Mucosa of descending colon (tissue), 3 donors: ENCODE measurements at regions not wholly inside any gene's neighbourhood (a gene's known extent, or its start where the extent isn't known, plus 50 kb on each side); places are given as distances from the start of the nearest gene placed in this dataset.

Experiments used
- ATAC-seq: fragments of 200-7000 bp; cut with Tn5 transposase; one replicate; pipeline ENCODE4 v1.9.1; 2020; ENCODE audit warnings: mild to moderate bottlenecking, moderate library complexity
- DNase-seq, 3 donors: peaks; one replicate each; pipeline ENCODE4 v3.0.0-alpha.2; 2020
- H3K36me3 ChIP-seq: fragments of 200-600 bp; one replicate; pipeline ENCODE4 v1.8.0; 2021; ENCODE audit warnings: low read depth, mild to moderate bottlenecking
- H3K4me1 ChIP-seq: fragments of 200-600 bp; one replicate; pipeline ENCODE4 v1.8.0; 2021; ENCODE audit warnings: low read depth, mild to moderate bottlenecking
- H3K4me3 ChIP-seq: fragments of 200-600 bp; one replicate; pipeline ENCODE4 v1.8.0; 2021; ENCODE audit warnings: mild to moderate bottlenecking
- H3K9me3 ChIP-seq: fragments of 200-600 bp; one replicate; pipeline ENCODE4 v1.8.0; 2021; ENCODE audit warnings: mild to moderate bottlenecking
- intact Hi-C, 2 donors: fragments of 100-400 bp; cut with DNase I in 1 of 2; cut with micrococcal nuclease in 1 of 2; formaldehyde crosslinking; loops; one replicate each; pipeline versions ENCODE4 v1.11.0 to v1.11.1; 2022; cut with DNase I, micrococcal nuclease
- TF ChIP-seq, protein P1 (sequence below): fragments of 200-600 bp; IDR thresholded peaks from one replicate; pipeline ENCODE4 v1.8.0; 2022; ENCODE audit warnings: antibody characterized with exemption, mild to moderate bottlenecking
- donor health status: DM: no; HTN: no; CAD: no; lungs with moderate emphysema.
- donor health status: DM: no; HTN: no; CAD: no.
- donor health status: DM: no; HTN: yes; CAD: no.

DNA sequence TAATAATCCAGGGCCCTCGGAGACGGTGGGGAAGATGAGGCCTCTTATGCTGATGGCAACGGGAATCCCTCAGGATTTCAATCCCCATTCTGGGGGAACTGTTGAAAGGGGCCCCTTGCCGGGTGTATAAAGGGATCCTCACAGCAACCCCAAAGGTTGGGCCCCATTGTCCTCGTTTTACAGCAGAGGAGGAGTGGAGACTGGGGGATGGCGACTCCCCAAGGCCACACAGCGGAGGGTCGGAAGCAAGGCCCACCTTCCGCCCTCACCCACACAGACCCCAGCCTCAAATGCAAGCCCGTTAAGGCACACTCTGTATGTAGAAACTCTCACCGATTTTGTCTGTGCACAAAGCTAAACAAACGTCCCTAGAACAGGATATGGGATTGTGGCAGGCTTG is 327.9 kb upstream of the DIO3 start:
- ATAC-seq: no peak
- Histone ChIP-seq H3K4me3 (no peak overlapping the region), H3K4me1 (no peaks in the 10 kb centered on the region), H3K36me3 (no peaks in the 10 kb centered on the region), H3K9me3 (no peaks in the 10 kb centered on the region)
- DNase-seq: no peak
- intact Hi-C loops: no loop called here
- TF ChIP-seq, protein P1, sequence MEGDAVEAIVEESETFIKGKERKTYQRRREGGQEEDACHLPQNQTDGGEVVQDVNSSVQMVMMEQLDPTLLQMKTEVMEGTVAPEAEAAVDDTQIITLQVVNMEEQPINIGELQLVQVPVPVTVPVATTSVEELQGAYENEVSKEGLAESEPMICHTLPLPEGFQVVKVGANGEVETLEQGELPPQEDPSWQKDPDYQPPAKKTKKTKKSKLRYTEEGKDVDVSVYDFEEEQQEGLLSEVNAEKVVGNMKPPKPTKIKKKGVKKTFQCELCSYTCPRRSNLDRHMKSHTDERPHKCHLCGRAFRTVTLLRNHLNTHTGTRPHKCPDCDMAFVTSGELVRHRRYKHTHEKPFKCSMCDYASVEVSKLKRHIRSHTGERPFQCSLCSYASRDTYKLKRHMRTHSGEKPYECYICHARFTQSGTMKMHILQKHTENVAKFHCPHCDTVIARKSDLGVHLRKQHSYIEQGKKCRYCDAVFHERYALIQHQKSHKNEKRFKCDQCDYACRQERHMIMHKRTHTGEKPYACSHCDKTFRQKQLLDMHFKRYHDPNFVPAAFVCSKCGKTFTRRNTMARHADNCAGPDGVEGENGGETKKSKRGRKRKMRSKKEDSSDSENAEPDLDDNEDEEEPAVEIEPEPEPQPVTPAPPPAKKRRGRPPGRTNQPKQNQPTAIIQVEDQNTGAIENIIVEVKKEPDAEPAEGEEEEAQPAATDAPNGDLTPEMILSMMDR: no peak

GRCh38 chr14:101233808-101234207 is 327.5 kb upstream of the DIO3 start:
- Histone ChIP-seq H3K4me3 (no peak overlapping the region), H3K36me3 (no peaks in the 10 kb centered on the region), H3K4me1 (no peaks in the 10 kb centered on the region), H3K9me3 (no peaks in the 10 kb centered on the region)
- DNase-seq (no peak), ATAC-seq (no peak)
- TF ChIP-seq, protein P1: no peak
- intact Hi-C loops: no loop called here

DNA sequence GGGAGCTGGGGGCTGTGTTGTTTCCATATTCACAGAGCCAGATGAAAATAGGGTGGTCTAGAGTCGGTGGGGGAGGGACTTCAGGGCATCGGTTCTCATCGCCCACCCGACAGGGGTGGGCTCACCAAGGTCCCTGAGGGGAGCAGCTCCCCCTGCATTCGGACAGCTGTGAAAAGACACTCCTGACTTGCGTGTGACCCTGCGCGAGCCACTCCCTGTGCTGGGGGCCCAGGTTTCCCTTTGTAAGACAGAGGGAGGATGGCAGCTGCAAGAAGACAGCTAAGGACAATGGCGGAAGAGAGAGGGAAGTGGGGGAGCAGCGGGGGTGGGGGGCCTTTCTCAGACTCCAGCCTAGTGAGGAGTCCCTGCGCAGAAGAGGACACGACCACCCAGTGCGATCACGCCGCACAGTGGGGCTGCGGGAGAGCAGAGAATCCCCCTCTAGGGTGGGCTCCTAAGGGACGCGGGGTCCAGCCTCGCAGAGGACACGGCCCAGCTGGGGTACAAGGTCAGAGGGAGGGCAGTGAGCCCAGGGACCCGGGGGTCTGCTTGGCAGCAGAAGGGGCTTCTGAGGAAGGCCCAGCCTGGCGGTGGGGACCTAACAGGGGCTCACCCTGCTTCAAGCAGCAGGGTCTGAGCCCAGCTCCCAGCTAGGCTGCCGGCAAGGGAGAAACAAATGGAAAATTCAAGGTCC is 326.9 kb upstream of the DIO3 start:
- TF ChIP-seq, protein P1: no peak
- H3K4me3 ChIP-seq: no peak overlapping the region
- intact Hi-C loops: no loop called here
- ATAC-seq (no peak), DNase-seq (no peak)
- no peaks in the 10 kb centered on the region for H3K9me3 ChIP-seq
- no peaks in the 10 kb centered on the region for H3K36me3 ChIP-seq
- no peaks in the 10 kb centered on the region for H3K4me1 ChIP-seq

GRCh38 chr14:101234999-101235334 is 326.3 kb upstream of the DIO3 start:
- Histone ChIP-seq H3K36me3 (no peaks in the 10 kb centered on the region), H3K4me3 (no peak overlapping the region), H3K9me3 (no peaks in the 10 kb centered on the region), H3K4me1 (no peaks in the 10 kb centered on the region)
- intact Hi-C loops: no loop called here
- TF ChIP-seq, protein P1: no peak
- no peak for DNase-seq
- ATAC-seq: no peak

GRCh38 chr14:101235335-101236103 is 325.8 kb upstream of the DIO3 start:
- TF ChIP-seq, protein P1: peak; percentile 49
- DNase-seq (peak in 2 of 3 donors; percentile 75 to 81), ATAC-seq (peak; percentile 78)
- Histone ChIP-seq H3K36me3 (no peaks in the 10 kb centered on the region), H3K4me1 (no peaks in the 10 kb centered on the region), H3K4me3 (no peak overlapping the region), H3K9me3 (no peaks in the 10 kb centered on the region)
- intact Hi-C loops: no loop called here
